AG10803 (cell line): ENCODE measurements at regions not wholly inside any gene's neighbourhood (a gene's known extent, or its start where the extent isn't known, plus 50 kb on each side); places are given as distances from the start of the nearest gene placed in this dataset.

Source experiments
- DNase-seq: peaks from one replicate; pipeline ENCODE4 v3.0.0; 2010; ENCODE audit warnings: low read depth
- H3K4me3 ChIP-seq: 2 replicates; pipeline ENCODE4 v1.5.1; 2011; ENCODE audit warnings: mild to moderate bottlenecking, low read length, control low read depth
- CTCF ChIP-seq: conservative IDR thresholded peaks from 2 replicates; pipeline ENCODE4 v1.5.1; 2011; ENCODE audit warnings: mild to moderate bottlenecking, low read length, control low read depth, inconsistent platforms

- no peak for DNase-seq
- no peak for TF ChIP-seq CTCF
- H3K4me3 ChIP-seq: no peak overlapping the region
Observed at GRCh38 chr16:13852827-13853226, 67.1 kb upstream of the ERCC4 start.

GRCh38 chr16:13856398-13856797, 63.6 kb upstream of the ERCC4 start:
- TF ChIP-seq CTCF: no peak
- no peak overlapping the region for H3K4me3 ChIP-seq
- no peak for DNase-seq

GRCh38 chr16:13856811-13857511, 63.0 kb upstream of the ERCC4 start:
- no peak for DNase-seq
- H3K4me3 ChIP-seq: no peak overlapping the region
- TF ChIP-seq CTCF: no peak

GRCh38 chr16:13858873-13859580, 60.9 kb upstream of the ERCC4 start:
- no peak overlapping the region for H3K4me3 ChIP-seq
- no peak for TF ChIP-seq CTCF

GRCh38 chr16:13863075-13863765, 56.7 kb upstream of the ERCC4 start:
- DNase-seq: no peak
- no peak for TF ChIP-seq CTCF
- no peak overlapping the region for H3K4me3 ChIP-seq

More at GRCh38 chr16:13858873-13859580, 60.9 kb upstream of the ERCC4 start:
- no peak for DNase-seq

- TF ChIP-seq CTCF: no peak
- DNase-seq: no peak
- no peak overlapping the region for H3K4me3 ChIP-seq
Observed at GRCh38 chr16:13864689-13865088, 55.3 kb upstream of the ERCC4 start.
